WTC11 (cell line): ENCODE measurements at regions not wholly inside any gene's neighbourhood (a gene's known extent, or its start where the extent isn't known, plus 50 kb on each side); places are given as distances from the start of the nearest gene placed in this dataset.
"Not testable (repeated sequence)": the region's sequence is repeated elsewhere in the genome, so short reads cannot be mapped to it uniquely, and the experiment has no call there.

Experiments used
- ATF2 ChIP-seq: sonication (generic); formaldehyde crosslinking; IDR thresholded peaks from 2 replicates; pipeline ENCODE4 v1.8.1; 2022; ENCODE audit warnings: low read depth, missing genetic modification reagents, borderline replicate concordance
- E2F1 ChIP-seq: sonication (generic); formaldehyde crosslinking; IDR thresholded peaks from 2 replicates; pipeline ENCODE4 v1.8.0; 2022; ENCODE audit warnings: mild to moderate bottlenecking, missing genetic modification reagents
- ETV6 ChIP-seq: sonication (generic); formaldehyde crosslinking; IDR thresholded peaks from 2 replicates; pipeline ENCODE4 v1.8.1; 2022; ENCODE audit warnings: mild to moderate bottlenecking, missing genetic modification reagents
- FOXP1 ChIP-seq: sonication (generic); formaldehyde crosslinking; IDR thresholded peaks from 2 replicates; pipeline ENCODE4 v1.8.0; 2022; ENCODE audit warnings: missing genetic modification reagents, mild to moderate bottlenecking, moderate library complexity, borderline replicate concordance
- NR3C1 ChIP-seq: sonication (generic); formaldehyde crosslinking; conservative IDR thresholded peaks from 2 replicates; pipeline ENCODE4 v1.8.1; 2023; ENCODE audit warnings: low read depth, mild to moderate bottlenecking, missing genetic modification reagents
- PRRX2 ChIP-seq: fragments of 250-450 bp; sonication (Bioruptor Pico); IDR thresholded peaks from 2 replicates; pipeline ENCODE4 v1.8.0; 2021; ENCODE audit warnings: mild to moderate bottlenecking
- TEAD1 ChIP-seq: sonication (generic); formaldehyde crosslinking; IDR thresholded peaks from 2 replicates; pipeline ENCODE4 v1.8.0; 2022; ENCODE audit warnings: mild to moderate bottlenecking, missing genetic modification reagents
- ZNF219 ChIP-seq: sonication (generic); formaldehyde crosslinking; IDR thresholded peaks from 2 replicates; pipeline ENCODE4 v1.8.0; 2023; ENCODE audit warnings: missing genetic modification reagents, mild to moderate bottlenecking, borderline replicate concordance
- TF ChIP-seq, protein P1 (sequence below): sonication (generic); formaldehyde crosslinking; IDR thresholded peaks from 2 replicates; pipeline ENCODE4 v1.8.0; 2022; ENCODE audit warnings: mild to moderate bottlenecking, missing genetic modification reagents
- TF ChIP-seq, protein P2 (sequence below): fragments of 200-600 bp; IDR thresholded peaks from 2 replicates; pipeline ENCODE4 v1.8.0; 2022; ENCODE audit warnings: antibody characterized with exemption
- TF ChIP-seq, protein P3 (sequence below): sonication (generic); formaldehyde crosslinking; conservative IDR thresholded peaks from 2 replicates; pipeline ENCODE4 v1.8.1; 2022; ENCODE audit warnings: mild to moderate bottlenecking, missing genetic modification reagents
- TF ChIP-seq, protein P4 (sequence below): sonication (generic); formaldehyde crosslinking; IDR thresholded peaks from 2 replicates; pipeline ENCODE4 v1.8.1; 2022; ENCODE audit warnings: missing genetic modification reagents, borderline replicate concordance

DNA sequence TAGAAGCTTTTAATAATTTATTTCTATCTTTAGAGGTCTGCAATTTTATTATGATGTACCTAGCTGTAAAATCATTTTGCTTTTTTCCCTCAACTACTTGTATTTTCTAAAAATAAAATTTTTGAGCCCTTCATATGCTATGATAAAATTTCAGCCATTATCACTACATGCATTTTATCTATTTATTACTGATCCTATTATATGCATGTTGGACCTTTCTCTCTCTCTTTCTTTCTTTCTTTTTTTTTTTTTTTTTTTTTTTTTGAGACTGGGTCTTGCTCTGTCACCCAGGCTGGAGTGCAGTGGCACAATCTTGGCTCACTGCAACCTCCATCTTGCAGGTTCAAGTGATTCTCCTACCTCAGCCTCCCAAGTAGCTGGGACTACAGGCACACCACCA, 440.1 kb upstream of the RORB start:
- TF ChIP-seq ATF2 (CRISPR knock-in tag); TEAD1 (CRISPR knock-in tag); NR3C1 (CRISPR knock-in tag); FOXP1 (CRISPR knock-in tag); ZNF219 (CRISPR knock-in tag); PRRX2 (CRISPR knock-in tag); E2F1 (CRISPR knock-in tag); ETV6: not testable (repeated sequence)
- TF ChIP-seq, protein P1, sequence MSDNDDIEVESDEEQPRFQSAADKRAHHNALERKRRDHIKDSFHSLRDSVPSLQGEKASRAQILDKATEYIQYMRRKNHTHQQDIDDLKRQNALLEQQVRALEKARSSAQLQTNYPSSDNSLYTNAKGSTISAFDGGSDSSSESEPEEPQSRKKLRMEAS (CRISPR knock-in tag): not testable (repeated sequence)
- TF ChIP-seq, protein P2, sequence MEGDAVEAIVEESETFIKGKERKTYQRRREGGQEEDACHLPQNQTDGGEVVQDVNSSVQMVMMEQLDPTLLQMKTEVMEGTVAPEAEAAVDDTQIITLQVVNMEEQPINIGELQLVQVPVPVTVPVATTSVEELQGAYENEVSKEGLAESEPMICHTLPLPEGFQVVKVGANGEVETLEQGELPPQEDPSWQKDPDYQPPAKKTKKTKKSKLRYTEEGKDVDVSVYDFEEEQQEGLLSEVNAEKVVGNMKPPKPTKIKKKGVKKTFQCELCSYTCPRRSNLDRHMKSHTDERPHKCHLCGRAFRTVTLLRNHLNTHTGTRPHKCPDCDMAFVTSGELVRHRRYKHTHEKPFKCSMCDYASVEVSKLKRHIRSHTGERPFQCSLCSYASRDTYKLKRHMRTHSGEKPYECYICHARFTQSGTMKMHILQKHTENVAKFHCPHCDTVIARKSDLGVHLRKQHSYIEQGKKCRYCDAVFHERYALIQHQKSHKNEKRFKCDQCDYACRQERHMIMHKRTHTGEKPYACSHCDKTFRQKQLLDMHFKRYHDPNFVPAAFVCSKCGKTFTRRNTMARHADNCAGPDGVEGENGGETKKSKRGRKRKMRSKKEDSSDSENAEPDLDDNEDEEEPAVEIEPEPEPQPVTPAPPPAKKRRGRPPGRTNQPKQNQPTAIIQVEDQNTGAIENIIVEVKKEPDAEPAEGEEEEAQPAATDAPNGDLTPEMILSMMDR: not testable (repeated sequence)
- TF ChIP-seq, protein P3, sequence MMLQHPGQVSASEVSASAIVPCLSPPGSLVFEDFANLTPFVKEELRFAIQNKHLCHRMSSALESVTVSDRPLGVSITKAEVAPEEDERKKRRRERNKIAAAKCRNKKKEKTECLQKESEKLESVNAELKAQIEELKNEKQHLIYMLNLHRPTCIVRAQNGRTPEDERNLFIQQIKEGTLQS (CRISPR knock-in tag): not testable (repeated sequence)
- TF ChIP-seq, protein P4, sequence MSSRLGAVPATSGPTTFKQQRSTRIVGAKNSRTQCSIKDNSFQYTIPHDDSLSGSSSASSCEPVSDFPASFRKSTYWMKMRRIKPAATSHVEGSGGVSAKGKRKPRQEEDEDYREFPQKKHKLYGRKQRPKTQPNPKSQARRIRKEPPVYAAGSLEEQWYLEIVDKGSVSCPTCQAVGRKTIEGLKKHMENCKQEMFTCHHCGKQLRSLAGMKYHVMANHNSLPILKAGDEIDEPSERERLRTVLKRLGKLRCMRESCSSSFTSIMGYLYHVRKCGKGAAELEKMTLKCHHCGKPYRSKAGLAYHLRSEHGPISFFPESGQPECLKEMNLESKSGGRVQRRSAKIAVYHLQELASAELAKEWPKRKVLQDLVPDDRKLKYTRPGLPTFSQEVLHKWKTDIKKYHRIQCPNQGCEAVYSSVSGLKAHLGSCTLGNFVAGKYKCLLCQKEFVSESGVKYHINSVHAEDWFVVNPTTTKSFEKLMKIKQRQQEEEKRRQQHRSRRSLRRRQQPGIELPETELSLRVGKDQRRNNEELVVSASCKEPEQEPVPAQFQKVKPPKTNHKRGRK (CRISPR knock-in tag): not testable (repeated sequence)
